Hindlimb muscle (tissue), 1 donor: ENCODE measurements at regions not wholly inside any gene's neighbourhood (a gene's known extent, or its start where the extent isn't known, plus 50 kb on each side); places are given as distances from the start of the nearest gene placed in this dataset.

Source experiments
- DNase-seq: peaks from one replicate; pipeline ENCODE4 v3.0.0-alpha.2; 2013

GRCh38 chr2:152863826-152864225, 145.4 kb downstream of the ARL6IP6 start:
- DNase-seq, result no peak

- DNase-seq, result no peak
Measured at GRCh38 chr2:152861349-152861942, 143.0 kb downstream of the ARL6IP6 start.

GRCh38 chr2:152858594-152859265, 140.3 kb downstream of the ARL6IP6 start:
- no peak for DNase-seq

- DNase-seq, result no peak
Measured at GRCh38 chr2:152846697-152847470, 128.5 kb downstream of the ARL6IP6 start.

- DNase-seq, result no peak
Measured at GRCh38 chr2:152835674-152836073, 117.3 kb downstream of the ARL6IP6 start.

- no peak for DNase-seq
Measured at GRCh38 chr2:152827944-152828343, 109.5 kb downstream of the ARL6IP6 start.

- DNase-seq, result no peak
Measured at GRCh38 chr2:152826581-152827279, 108.3 kb downstream of the ARL6IP6 start.

- DNase-seq, result no peak
Measured at GRCh38 chr2:152825834-152826233, 107.4 kb downstream of the ARL6IP6 start.

- no peak for DNase-seq
Measured at GRCh38 chr2:152823905-152824304, 105.5 kb downstream of the ARL6IP6 start.

GRCh38 chr2:152822676-152823075, 104.3 kb downstream of the ARL6IP6 start:
- DNase-seq, result no peak

GRCh38 chr2:152820048-152820447, 101.6 kb downstream of the ARL6IP6 start:
- no peak for DNase-seq

- no peak for DNase-seq
Measured at GRCh38 chr2:152815634-152816257, 97.3 kb downstream of the ARL6IP6 start.

- no peak for DNase-seq
Measured at GRCh38 chr2:152814475-152815030, 96.1 kb downstream of the ARL6IP6 start.

- DNase-seq, result no peak
Measured at GRCh38 chr2:152813351-152813750, 94.9 kb downstream of the ARL6IP6 start.
